ENCODE measurements at regions not wholly inside any gene's neighbourhood (a gene's known extent, or its start where the extent isn't known, plus 50 kb on each side); places are given as distances from the start of the nearest gene placed in this dataset.

- TF ChIP-seq CTCF (IDR thresholded peaks at IDR 0.05) (no peak), CHD2 (IDR thresholded peaks at IDR 0.05; ENCODE audit: low read length, partially characterized antibody) (no peak), SIN3A (IDR thresholded peaks at IDR 0.05; ENCODE audit: borderline replicate concordance, low read depth, low read length) (no peak), POLR2AphosphoS5 (IDR thresholded peaks at IDR 0.05; ENCODE audit: low read depth, low read length) (no peak)
- TF ChIP-seq, protein P1, sequence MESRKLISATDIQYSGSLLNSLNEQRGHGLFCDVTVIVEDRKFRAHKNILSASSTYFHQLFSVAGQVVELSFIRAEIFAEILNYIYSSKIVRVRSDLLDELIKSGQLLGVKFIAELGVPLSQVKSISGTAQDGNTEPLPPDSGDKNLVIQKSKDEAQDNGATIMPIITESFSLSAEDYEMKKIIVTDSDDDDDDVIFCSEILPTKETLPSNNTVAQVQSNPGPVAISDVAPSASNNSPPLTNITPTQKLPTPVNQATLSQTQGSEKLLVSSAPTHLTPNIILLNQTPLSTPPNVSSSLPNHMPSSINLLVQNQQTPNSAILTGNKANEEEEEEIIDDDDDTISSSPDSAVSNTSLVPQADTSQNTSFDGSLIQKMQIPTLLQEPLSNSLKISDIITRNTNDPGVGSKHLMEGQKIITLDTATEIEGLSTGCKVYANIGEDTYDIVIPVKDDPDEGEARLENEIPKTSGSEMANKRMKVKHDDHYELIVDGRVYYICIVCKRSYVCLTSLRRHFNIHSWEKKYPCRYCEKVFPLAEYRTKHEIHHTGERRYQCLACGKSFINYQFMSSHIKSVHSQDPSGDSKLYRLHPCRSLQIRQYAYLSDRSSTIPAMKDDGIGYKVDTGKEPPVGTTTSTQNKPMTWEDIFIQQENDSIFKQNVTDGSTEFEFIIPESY (IDR thresholded peaks at IDR 0.05; ENCODE audit: borderline replicate concordance, low read depth) = no peak
Observed at GRCh38 chr1:117779364-117779763, 150.1 kb downstream of the GDAP2 start.

Measured in SK-N-SH (cell line).